PC-3 (cell line): ENCODE measurements at regions not wholly inside any gene's neighbourhood (a gene's known extent, or its start where the extent isn't known, plus 50 kb on each side); places are given as distances from the start of the nearest gene placed in this dataset.
A peak's percentile ranks its signal among the peaks of the same experiment; 100 is the strongest.

ENCODE experiments used
- ATAC-seq: fragments of 200-7000 bp; cut with Tn5 transposase; 2 replicates; pipeline ENCODE4 v1.9.1; 2020; ENCODE audit warnings: mild to moderate bottlenecking, moderate library complexity
- BruUV-seq: library from RNA; stranded (reverse); fragments of 400-500 nt; replicated peaks from 2 replicates; lab custom pipeline; 2021; lab: Mats Ljungman, UMichigan
- CTCF ChIA-PET: fragments of 300-600 bp; sonication (Branson Sonifier 250); formaldehyde crosslinking; loops from one replicate; lab custom pipeline; 2022; ENCODE audit warnings: antibody characterized with exemption; lab: Charles Lee
- POLR2A ChIA-PET: fragments of 300-600 bp; sonication (Branson Sonifier 250); formaldehyde crosslinking; loops from one replicate; lab custom pipeline; 2022; ENCODE audit warnings: antibody characterized with exemption; ENCODE audit not compliant: unreplicated experiment; lab: Charles Lee
- DNase-seq: peaks from one replicate; pipeline ENCODE4 v3.0.0-alpha.2; 2015
- H2AFZ ChIP-seq: fragments of 300-600 bp; sonication (generic); 2 replicates; pipeline ENCODE4 v1.6.0; 2016; ENCODE audit warnings: antibody characterized with exemption, low read length
- H3F3A ChIP-seq: fragments of 300-600 bp; sonication (generic); one replicate; pipeline ENCODE4 v1.6.0; 2017; ENCODE audit warnings: antibody characterized with exemption, low read length, control low read depth, mild to moderate bottlenecking; ENCODE audit not compliant: unreplicated experiment
- H3K27ac ChIP-seq: fragments of 300-600 bp; sonication (generic); 2 replicates; pipeline ENCODE4 v1.5.1; 2016; ENCODE audit warnings: mild to moderate bottlenecking, low read length
- H3K27me3 ChIP-seq: fragments of 300-600 bp; sonication (generic); 2 replicates; pipeline ENCODE4 v1.6.1; 2016; ENCODE audit warnings: low read length, mixed read lengths
- H3K36me3 ChIP-seq: fragments of 300-600 bp; sonication (generic); 2 replicates; pipeline ENCODE4 v1.6.1; 2016; ENCODE audit warnings: low read depth, mixed run types, low read length, mixed read lengths
- H3K4me1 ChIP-seq: fragments of 300-600 bp; sonication (generic); 2 replicates; pipeline ENCODE4 v1.5.1; 2016; ENCODE audit warnings: low read length; ENCODE audit not compliant: insufficient read depth
- H3K4me2 ChIP-seq: fragments of 300-600 bp; sonication (generic); 2 replicates; pipeline ENCODE4 v1.6.0; 2016; ENCODE audit warnings: low read length
- H3K4me3 ChIP-seq: fragments of 300-600 bp; sonication (generic); 2 replicates; pipeline ENCODE4 v1.5.1; 2016; ENCODE audit warnings: mild to moderate bottlenecking, low read length, mixed read lengths
- H3K79me2 ChIP-seq: fragments of 300-600 bp; sonication (generic); 2 replicates; pipeline ENCODE4 v1.6.1; 2017; ENCODE audit warnings: low read length, mixed read lengths
- H3K9ac ChIP-seq: fragments of 300-600 bp; sonication (generic); 2 replicates; pipeline ENCODE4 v1.6.0; 2016; ENCODE audit warnings: mild to moderate bottlenecking, low read length
- H3K9me2 ChIP-seq: fragments of 300-600 bp; sonication (generic); replicated peaks from 2 replicates; pipeline ENCODE4 v1.6.1; 2016; ENCODE audit warnings: mixed run types, low read length, mixed read lengths
- H3K9me3 ChIP-seq: fragments of 300-600 bp; sonication (generic); 2 replicates; pipeline ENCODE4 v1.6.1; 2016; ENCODE audit warnings: low read length, mixed read lengths
- H4K20me1 ChIP-seq: fragments of 300-600 bp; sonication (generic); 2 replicates; pipeline ENCODE4 v1.6.1; 2016; ENCODE audit warnings: low read length, mixed read lengths
- CTCF ChIP-seq: fragments of 300-600 bp; sonication (generic); conservative IDR thresholded peaks from 2 replicates; pipeline ENCODE4 v1.5.1; 2017; ENCODE audit warnings: antibody characterized with exemption, low read depth, mild to moderate bottlenecking, low read length
- EZH2 ChIP-seq: fragments of 300-600 bp; sonication (generic); IDR thresholded peaks from one replicate; pipeline ENCODE4 v1.6.1; 2017; ENCODE audit warnings: antibody characterized with exemption, mild to moderate bottlenecking, low read length; ENCODE audit not compliant: unreplicated experiment
- EZH2phosphoT487 ChIP-seq: fragments of 300-600 bp; sonication (generic); IDR thresholded peaks from 2 replicates; pipeline ENCODE4 v1.6.1; 2018; ENCODE audit warnings: mild to moderate bottlenecking, antibody characterized with exemption, low read length, borderline replicate concordance
- intact Hi-C: fragments of 100-400 bp; cut with micrococcal nuclease; formaldehyde crosslinking; loops from 2 replicates; pipeline ENCODE4 v1.9.0; 2023

- intact Hi-C loops: no loop called here
- no peak overlapping the region for H3K9ac ChIP-seq
- no peak for ATAC-seq
- H2AFZ ChIP-seq: no peak overlapping the region
- CTCF ChIA-PET: no interaction called here
- no peaks in the 10 kb centered on the region for H4K20me1 ChIP-seq
- DNase-seq: no peak
- H3K27me3 ChIP-seq: no peaks in the 10 kb centered on the region
- H3K36me3 ChIP-seq: no peaks in the 10 kb centered on the region
- TF ChIP-seq EZH2phosphoT487 (no peak), EZH2 (no peak), CTCF (no peak)
- H3K4me2 ChIP-seq: no peak overlapping the region
- POLR2A ChIA-PET: no interaction called here
- H3K79me2 ChIP-seq: no peaks in the 10 kb centered on the region
- no TSS peak for BruUV-seq
- H3K9me2 ChIP-seq: no peaks in the 10 kb centered on the region
- H3K4me1 ChIP-seq: no peaks in the 10 kb centered on the region
- no peaks in the 10 kb centered on the region for H3F3A ChIP-seq
- no peaks in the 10 kb centered on the region for H3K9me3 ChIP-seq
- H3K4me3 ChIP-seq: no peak overlapping the region
- H3K27ac ChIP-seq: no peak overlapping the region
Observed at GRCh38 chr9:89929315-89929672, 324.5 kb downstream of the GADD45G start.

GRCh38 chr9:89929673-89930480 is 325.1 kb downstream of the GADD45G start:
- H3K27me3 ChIP-seq: no peaks in the 10 kb centered on the region
- ATAC-seq: no peak

More at GRCh38 chr9:89929673-89930480, 325.1 kb downstream of the GADD45G start:
- intact Hi-C loops: no loop called here
- Histone ChIP-seq H3K9me3 (no peaks in the 10 kb centered on the region), H3K4me3 (no peak overlapping the region), H3F3A (no peaks in the 10 kb centered on the region), H3K4me1 (no peaks in the 10 kb centered on the region), H3K9me2 (no peaks in the 10 kb centered on the region), H3K79me2 (no peaks in the 10 kb centered on the region), H3K36me3 (no peaks in the 10 kb centered on the region), H3K27ac (no peak overlapping the region), H2AFZ (no peak overlapping the region), H4K20me1 (no peaks in the 10 kb centered on the region), H3K9ac (no peak overlapping the region), H3K4me2 (no peak overlapping the region)
- no TSS peak for BruUV-seq
- ChIA-PET POLR2A (no interaction called here), CTCF (no interaction called here)
- peak; percentile 11 for DNase-seq
- no peak for TF ChIP-seq EZH2
- TF ChIP-seq CTCF: no peak
- no peak for TF ChIP-seq EZH2phosphoT487
